Smooth muscle cell (in vitro differentiated cells): ENCODE measurements at regions not wholly inside any gene's neighbourhood (a gene's known extent, or its start where the extent isn't known, plus 50 kb on each side); places are given as distances from the start of the nearest gene placed in this dataset.

Experiments
- DNase-seq: peaks from one replicate; lab custom pipeline; 2025; ENCODE audit not compliant: unreplicated experiment; lab: John Stamatoyannopoulos, UW
- H2AFZ ChIP-seq: fragments of 200-600 bp; sonication (generic); 2 replicates; pipeline ENCODE4 v1.6.0; 2016; ENCODE audit warnings: antibody characterized with exemption, low read depth, mild to moderate bottlenecking
- H3F3A ChIP-seq: fragments of 200-600 bp; sonication (generic); 2 replicates; pipeline ENCODE4 v1.6.0; 2017; ENCODE audit warnings: antibody characterized with exemption, low read depth
- H3K27ac ChIP-seq: fragments of 200-600 bp; sonication (generic); 2 replicates; pipeline ENCODE4 v1.5.1; 2016; ENCODE audit warnings: low read depth, mild to moderate bottlenecking
- H3K27me3 ChIP-seq: fragments of 200-600 bp; sonication (generic); 2 replicates; pipeline ENCODE4 v1.6.1; 2016; ENCODE audit warnings: low read depth, mild to moderate bottlenecking
- H3K36me3 ChIP-seq: fragments of 200-600 bp; sonication (generic); 2 replicates; pipeline ENCODE4 v1.5.1; 2016; ENCODE audit warnings: low read depth
- H3K4me1 ChIP-seq: fragments of 200-600 bp; sonication (generic); 2 replicates; pipeline ENCODE4 v1.5.1; 2016; ENCODE audit warnings: low read depth
- H3K4me2 ChIP-seq: fragments of 200-600 bp; sonication (generic); 2 replicates; pipeline ENCODE4 v1.6.0; 2016; ENCODE audit warnings: mild to moderate bottlenecking
- H3K4me3 ChIP-seq: fragments of 200-600 bp; sonication (generic); 2 replicates; pipeline ENCODE4 v1.5.1; 2016; ENCODE audit warnings: mild to moderate bottlenecking
- H3K79me2 ChIP-seq: fragments of 200-600 bp; sonication (generic); 2 replicates; pipeline ENCODE4 v1.6.0; 2016; ENCODE audit warnings: low read depth, mild to moderate bottlenecking
- H3K9ac ChIP-seq: fragments of 200-600 bp; sonication (generic); 2 replicates; pipeline ENCODE4 v1.6.0; 2016; ENCODE audit warnings: low read depth
- H3K9me3 ChIP-seq: fragments of 200-600 bp; sonication (generic); replicated peaks from 2 replicates; pipeline ENCODE4 v1.5.1; 2016; ENCODE audit warnings: low read depth
- H4K20me1 ChIP-seq: fragments of 200-600 bp; sonication (generic); 2 replicates; pipeline ENCODE4 v1.6.0; 2016; ENCODE audit warnings: low read depth
- WGBS: methylation state at CpG from one replicate; pipeline ENCODE4 v1.1.7; 2016; ENCODE audit warnings: low lambda C conversion rate; 5-methylcytosine and 5-hydroxymethylcytosine counted together
- TF ChIP-seq, protein P1 (sequence below): fragments of 200-600 bp; sonication (generic); IDR thresholded peaks from 2 replicates; pipeline ENCODE4 v1.5.1; 2017; ENCODE audit warnings: borderline replicate concordance, mild to moderate bottlenecking, antibody characterized with exemption; ENCODE audit not compliant: insufficient read depth, poor library complexity, severe bottlenecking

DNA sequence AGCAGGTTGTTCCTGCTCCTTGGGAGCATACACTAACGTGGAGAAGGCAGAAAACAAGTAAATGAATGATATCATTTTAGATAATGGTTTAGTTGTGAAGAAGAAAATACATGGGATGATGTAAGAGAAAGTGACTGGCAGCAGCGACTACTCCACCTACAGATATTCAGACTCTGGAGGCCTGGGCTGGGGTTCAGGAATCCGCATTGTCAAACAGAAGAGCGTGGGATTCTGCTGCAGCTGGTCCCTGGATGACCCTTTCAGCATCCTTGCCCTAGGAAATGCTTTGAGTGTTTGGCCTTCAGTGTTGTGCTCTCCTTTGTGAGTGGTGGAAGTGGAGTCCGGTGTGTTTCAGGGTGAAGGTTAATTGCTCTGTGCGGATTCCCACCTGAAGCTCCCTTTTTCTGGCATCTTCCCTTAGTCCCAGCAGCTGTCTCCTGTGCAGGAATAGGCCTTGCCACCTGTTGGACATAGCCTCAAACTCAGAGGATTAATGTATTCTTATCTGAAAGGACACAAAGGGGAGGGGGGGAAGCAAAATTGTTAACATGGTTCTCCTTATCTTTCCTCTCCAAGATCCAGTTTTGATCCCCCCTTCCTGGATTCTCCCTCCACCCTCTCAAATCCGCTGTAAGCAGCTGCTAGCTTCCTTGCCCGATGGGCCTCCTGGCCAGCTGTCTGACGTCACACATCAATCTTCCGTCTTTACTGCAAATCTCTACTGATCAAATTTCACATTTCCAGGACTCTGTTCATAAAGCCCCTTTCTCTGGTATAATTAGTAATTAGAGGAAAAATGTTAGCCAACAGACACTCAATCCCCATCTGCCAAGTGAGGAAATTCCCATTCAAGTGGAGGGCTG is 68.3 kb upstream of the SPAG17 start:
- H3K4me1 ChIP-seq: peaks cover 7% of the 10 kb centered on the region
- no peaks in the 10 kb centered on the region for H3K79me2 ChIP-seq
- no peak overlapping the region for H3K4me2 ChIP-seq
- no peaks in the 10 kb centered on the region for H3F3A ChIP-seq
- 73% methylated on average over 10 of the region's 10 CpGs for WGBS
- no peak for DNase-seq
- TF ChIP-seq, protein P1, sequence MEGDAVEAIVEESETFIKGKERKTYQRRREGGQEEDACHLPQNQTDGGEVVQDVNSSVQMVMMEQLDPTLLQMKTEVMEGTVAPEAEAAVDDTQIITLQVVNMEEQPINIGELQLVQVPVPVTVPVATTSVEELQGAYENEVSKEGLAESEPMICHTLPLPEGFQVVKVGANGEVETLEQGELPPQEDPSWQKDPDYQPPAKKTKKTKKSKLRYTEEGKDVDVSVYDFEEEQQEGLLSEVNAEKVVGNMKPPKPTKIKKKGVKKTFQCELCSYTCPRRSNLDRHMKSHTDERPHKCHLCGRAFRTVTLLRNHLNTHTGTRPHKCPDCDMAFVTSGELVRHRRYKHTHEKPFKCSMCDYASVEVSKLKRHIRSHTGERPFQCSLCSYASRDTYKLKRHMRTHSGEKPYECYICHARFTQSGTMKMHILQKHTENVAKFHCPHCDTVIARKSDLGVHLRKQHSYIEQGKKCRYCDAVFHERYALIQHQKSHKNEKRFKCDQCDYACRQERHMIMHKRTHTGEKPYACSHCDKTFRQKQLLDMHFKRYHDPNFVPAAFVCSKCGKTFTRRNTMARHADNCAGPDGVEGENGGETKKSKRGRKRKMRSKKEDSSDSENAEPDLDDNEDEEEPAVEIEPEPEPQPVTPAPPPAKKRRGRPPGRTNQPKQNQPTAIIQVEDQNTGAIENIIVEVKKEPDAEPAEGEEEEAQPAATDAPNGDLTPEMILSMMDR: no peak
- H3K27me3 ChIP-seq: peaks cover 6% of the 10 kb centered on the region
- no peak overlapping the region for H3K27ac ChIP-seq
- H3K9ac ChIP-seq: no peak overlapping the region
- no peaks in the 10 kb centered on the region for H4K20me1 ChIP-seq
- H2AFZ ChIP-seq: no peak overlapping the region
- H3K9me3 ChIP-seq: no peaks in the 10 kb centered on the region
- no peaks in the 10 kb centered on the region for H3K36me3 ChIP-seq
- no peak overlapping the region for H3K4me3 ChIP-seq

DNA sequence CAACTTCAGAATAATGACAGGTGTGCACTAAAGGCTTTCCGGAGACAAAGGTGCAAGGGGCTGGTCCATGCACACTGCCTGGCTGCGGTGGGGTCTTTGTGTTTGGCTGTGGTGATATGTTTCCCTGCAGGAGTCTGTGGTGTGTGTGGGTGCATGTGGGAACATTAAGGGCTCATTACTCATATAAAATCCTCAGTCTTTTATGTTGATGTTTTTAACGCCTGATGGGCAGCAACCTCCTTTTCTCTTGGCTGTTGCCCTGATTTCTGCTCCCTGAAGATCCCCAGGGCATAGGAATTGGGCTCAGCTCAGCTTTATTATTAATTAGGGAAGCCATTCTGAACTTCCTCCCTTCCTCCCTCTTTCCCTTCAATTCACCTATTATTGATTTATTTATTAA is 67.6 kb upstream of the SPAG17 start:
- 91% methylated on average over 2 of the region's 3 CpGs for WGBS
- H3F3A ChIP-seq: no peaks in the 10 kb centered on the region
- H3K79me2 ChIP-seq: no peaks in the 10 kb centered on the region
- H3K4me2 ChIP-seq: no peak overlapping the region
- H3K4me3 ChIP-seq: no peak overlapping the region
- peaks cover 7% of the 10 kb centered on the region for H3K4me1 ChIP-seq
- H4K20me1 ChIP-seq: no peaks in the 10 kb centered on the region
- TF ChIP-seq, protein P1: no peak
- no peak overlapping the region for H3K27ac ChIP-seq
- H2AFZ ChIP-seq: no peak overlapping the region
- no peaks in the 10 kb centered on the region for H3K9me3 ChIP-seq
- H3K36me3 ChIP-seq: no peaks in the 10 kb centered on the region
- no peak for DNase-seq
- H3K9ac ChIP-seq: no peak overlapping the region
- peaks cover 3% of the 10 kb centered on the region for H3K27me3 ChIP-seq

DNA sequence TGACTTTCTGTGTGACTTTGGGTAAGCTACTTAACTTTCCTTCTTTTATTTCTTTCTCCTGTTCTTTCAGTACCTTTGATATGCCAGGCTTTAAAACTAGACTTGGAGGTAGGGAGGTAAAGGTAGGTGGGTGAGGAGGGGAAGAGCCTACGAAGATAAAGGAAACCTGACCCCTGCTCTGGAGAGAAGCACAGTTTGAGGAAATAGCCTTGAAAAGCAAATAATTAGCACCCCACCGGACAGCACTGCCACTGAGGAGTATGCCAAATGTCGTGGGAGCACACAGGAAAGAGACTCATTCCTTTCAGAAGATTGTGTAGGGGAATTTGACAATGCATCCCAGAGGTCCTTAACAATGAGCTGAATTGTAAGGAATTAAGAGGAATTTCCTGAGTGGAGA is 65.2 kb upstream of the SPAG17 start:
- H2AFZ ChIP-seq: no peak overlapping the region
- peaks cover 3% of the 10 kb centered on the region for H3K27me3 ChIP-seq
- TF ChIP-seq, protein P1: no peak
- H3K9ac ChIP-seq: no peak overlapping the region
- H3F3A ChIP-seq: no peaks in the 10 kb centered on the region
- no peaks in the 10 kb centered on the region for H3K79me2 ChIP-seq
- H3K36me3 ChIP-seq: no peaks in the 10 kb centered on the region
- no peak overlapping the region for H3K4me2 ChIP-seq
- no peak for DNase-seq
- H4K20me1 ChIP-seq: no peaks in the 10 kb centered on the region
- no peak overlapping the region for H3K27ac ChIP-seq
- no peak overlapping the region for H3K4me3 ChIP-seq
- peaks cover 7% of the 10 kb centered on the region for H3K4me1 ChIP-seq
- no peaks in the 10 kb centered on the region for H3K9me3 ChIP-seq
- WGBS: 37% methylated on average over 3 of the region's 3 CpGs

DNA sequence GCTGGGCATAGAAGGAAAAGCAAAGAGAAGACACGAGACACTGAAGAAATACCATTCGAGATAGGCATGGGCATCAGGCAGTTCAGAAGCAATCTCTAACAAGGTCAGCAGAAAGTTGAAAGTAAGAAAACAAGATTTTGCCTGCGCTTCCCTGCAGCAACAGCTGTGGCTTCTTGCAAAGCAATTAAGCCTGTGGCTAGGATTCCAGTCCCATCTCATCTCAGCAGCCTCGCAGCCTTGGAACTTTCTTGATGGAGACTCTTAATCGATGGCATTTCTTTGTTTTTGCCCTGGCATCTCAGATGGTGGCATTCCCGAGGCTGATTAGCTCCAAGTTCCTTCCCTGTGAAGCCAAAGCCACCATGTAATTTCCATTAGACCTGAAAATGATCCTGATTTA is 64.6 kb upstream of the SPAG17 start:
- H3K27me3 ChIP-seq: peaks cover 3% of the 10 kb centered on the region

More for the DNA sequence above, 64.6 kb upstream of the SPAG17 start:
- Histone ChIP-seq H3F3A (no peaks in the 10 kb centered on the region), H2AFZ (no peak overlapping the region), H3K4me3 (no peak overlapping the region), H3K4me2 (no peak overlapping the region), H3K9ac (no peak overlapping the region), H3K79me2 (no peaks in the 10 kb centered on the region), H3K4me1 (peaks cover 7% of the 10 kb centered on the region), H3K27ac (no peak overlapping the region), H3K36me3 (no peaks in the 10 kb centered on the region), H3K9me3 (no peaks in the 10 kb centered on the region), H4K20me1 (no peaks in the 10 kb centered on the region)
- TF ChIP-seq, protein P1: no peak
- DNase-seq: no peak
- 70% methylated on average over 6 of the region's 6 CpGs for whole genome bisulfite sequencing
